ENCODE measurements at regions not wholly inside any gene's neighbourhood (a gene's known extent, or its start where the extent isn't known, plus 50 kb on each side); places are given as distances from the start of the nearest gene placed in this dataset.

DNA sequence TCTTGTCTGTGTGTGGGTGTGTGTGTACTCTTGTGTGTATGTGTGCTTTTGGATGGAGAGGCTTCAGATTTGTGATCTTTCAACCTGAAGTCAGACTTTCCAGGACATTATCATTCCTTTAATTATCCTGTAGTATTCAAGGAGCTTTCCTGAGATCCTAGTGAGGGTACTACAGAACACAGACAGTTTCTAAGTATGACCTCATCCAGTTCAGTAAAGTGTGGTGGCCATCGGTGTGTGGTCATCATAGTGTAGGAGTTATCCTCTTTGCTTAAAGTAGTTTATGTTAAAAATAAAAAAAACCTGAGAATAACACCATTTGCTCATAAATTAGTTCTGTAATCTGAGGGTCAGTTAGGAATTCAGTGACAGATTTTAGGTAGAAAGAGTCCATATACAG lies 478.0 kb upstream of the ACTBL2 start:
- Mint-ChIP-seq H3K4me1 (ENCODE audit: low read depth) (no peaks in the 10 kb centered on the region), H3K4me3 (no peak overlapping the region), H3K27ac (no peak overlapping the region), H3K36me3 (ENCODE audit: low read depth) (no peaks in the 10 kb centered on the region), H3K9me3 (peaks cover 12% of the 10 kb centered on the region), H3K27me3 (ENCODE audit: insufficient read depth) (peaks cover 2% of the 10 kb centered on the region)
- DNase-seq (ENCODE audit: low spot score) = no peak
- intact Hi-C loops (cut with micrococcal nuclease) = no loop called here

DNA sequence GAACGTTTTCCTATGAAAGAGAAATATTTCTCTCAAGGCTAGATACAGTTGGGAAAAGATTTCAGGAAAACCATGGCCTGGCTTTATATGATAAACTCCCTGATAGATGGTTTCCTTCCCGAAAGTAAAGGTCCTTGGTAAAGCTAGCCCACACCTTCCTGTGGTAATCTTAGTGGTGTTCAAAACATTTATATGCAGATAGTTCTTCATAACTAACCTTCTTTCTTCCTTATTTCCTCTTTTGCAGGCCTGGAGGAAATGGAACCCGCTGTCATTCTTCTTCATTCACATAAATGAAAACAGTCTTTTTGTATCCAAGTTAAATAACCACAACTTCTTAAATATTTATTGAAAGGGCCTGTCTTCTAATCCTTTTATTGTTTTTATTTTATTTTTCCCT lies 474.0 kb upstream of the ACTBL2 start:
- no peak for DNase-seq (ENCODE audit: low spot score)
- H3K4me3 Mint-ChIP-seq = no peak overlapping the region
- intact Hi-C loops (cut with micrococcal nuclease) = no loop called here
- no peaks in the 10 kb centered on the region for H3K9me3 Mint-ChIP-seq
- peaks cover 2% of the 10 kb centered on the region for H3K27me3 Mint-ChIP-seq (ENCODE audit: insufficient read depth)
- no peaks in the 10 kb centered on the region for H3K36me3 Mint-ChIP-seq (ENCODE audit: low read depth)
- H3K27ac Mint-ChIP-seq = no peak overlapping the region
- H3K4me1 Mint-ChIP-seq (ENCODE audit: low read depth) = no peaks in the 10 kb centered on the region

GRCh38 chr5:57955511-57955910 lies 472.9 kb upstream of the ACTBL2 start:
- Mint-ChIP-seq H3K9me3 (no peaks in the 10 kb centered on the region), H3K27me3 (ENCODE audit: insufficient read depth) (peaks cover 2% of the 10 kb centered on the region), H3K27ac (no peak overlapping the region), H3K4me1 (ENCODE audit: low read depth) (no peaks in the 10 kb centered on the region), H3K4me3 (no peak overlapping the region), H3K36me3 (ENCODE audit: low read depth) (no peaks in the 10 kb centered on the region)
- no peak for DNase-seq (ENCODE audit: low spot score)
- intact Hi-C loops (cut with micrococcal nuclease) = no loop called here

GRCh38 chr5:57953792-57954191 lies 471.2 kb upstream of the ACTBL2 start:
- intact Hi-C loops (cut with micrococcal nuclease) = no loop called here
- Mint-ChIP-seq H3K9me3 (no peaks in the 10 kb centered on the region), H3K4me1 (ENCODE audit: low read depth) (no peaks in the 10 kb centered on the region), H3K36me3 (ENCODE audit: low read depth) (no peaks in the 10 kb centered on the region), H3K27me3 (ENCODE audit: insufficient read depth) (no peaks in the 10 kb centered on the region), H3K4me3 (no peak overlapping the region), H3K27ac (no peak overlapping the region)
- DNase-seq (ENCODE audit: low spot score) = no peak

DNA sequence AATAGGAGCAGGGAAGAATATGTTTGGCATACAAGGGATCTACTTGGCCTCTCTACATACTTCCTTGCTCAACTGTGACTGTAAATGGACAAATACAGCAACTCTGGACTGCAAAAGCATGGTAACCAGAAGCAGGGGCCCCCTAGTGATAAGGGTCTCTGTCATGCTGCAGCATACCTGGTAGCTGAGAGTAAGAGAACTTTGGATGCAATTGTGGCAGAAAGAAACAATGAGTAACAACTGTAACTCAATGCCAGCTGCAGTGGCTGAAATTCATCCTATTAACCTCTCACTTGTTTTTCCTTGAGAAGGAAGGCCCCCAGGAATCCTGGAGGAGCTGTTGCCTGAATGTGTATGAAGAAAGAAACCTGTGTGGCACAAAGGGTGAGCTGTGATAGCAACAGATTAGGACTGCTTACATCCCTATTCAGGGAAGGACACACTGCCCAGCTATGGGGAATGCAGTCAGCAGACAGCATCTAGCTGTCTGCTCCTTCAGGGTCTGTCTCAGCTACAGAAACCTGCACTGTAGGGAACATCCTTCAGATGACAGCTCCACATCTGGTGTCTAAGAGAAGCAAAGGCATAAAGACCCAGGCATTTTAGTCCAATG lies 468.1 kb upstream of the ACTBL2 start:
- no peaks in the 10 kb centered on the region for H3K9me3 Mint-ChIP-seq
- H3K27ac Mint-ChIP-seq = no peak overlapping the region
- H3K27me3 Mint-ChIP-seq (ENCODE audit: insufficient read depth) = no peaks in the 10 kb centered on the region
- H3K4me1 Mint-ChIP-seq (ENCODE audit: low read depth) = no peaks in the 10 kb centered on the region
- intact Hi-C loops (cut with micrococcal nuclease) = no loop called here
- DNase-seq (ENCODE audit: low spot score) = no peak
- H3K36me3 Mint-ChIP-seq (ENCODE audit: low read depth) = no peaks in the 10 kb centered on the region
- H3K4me3 Mint-ChIP-seq = no peak overlapping the region

DNA sequence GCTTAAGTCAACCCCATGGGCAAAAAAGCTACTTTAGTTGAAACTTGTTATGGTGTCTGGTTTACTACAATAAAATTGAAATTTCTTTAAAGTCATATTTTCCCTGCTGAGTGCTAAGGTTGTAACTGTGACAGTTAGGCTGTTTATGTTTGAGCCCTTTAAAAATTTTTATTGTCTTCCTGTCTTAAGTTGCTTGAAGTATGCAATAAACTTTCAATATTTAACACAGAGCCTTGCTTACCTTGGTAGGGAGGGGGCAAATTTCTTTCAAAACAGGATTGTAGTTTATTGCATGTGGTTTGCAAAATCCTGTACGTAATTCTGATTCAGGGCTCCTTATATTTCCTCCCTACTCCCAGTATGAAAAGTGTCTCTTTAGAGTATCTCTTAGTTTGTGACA lies 465.5 kb upstream of the ACTBL2 start:
- intact Hi-C loops (cut with micrococcal nuclease) = no loop called here
- no peaks in the 10 kb centered on the region for H3K4me1 Mint-ChIP-seq (ENCODE audit: low read depth)

DNA sequence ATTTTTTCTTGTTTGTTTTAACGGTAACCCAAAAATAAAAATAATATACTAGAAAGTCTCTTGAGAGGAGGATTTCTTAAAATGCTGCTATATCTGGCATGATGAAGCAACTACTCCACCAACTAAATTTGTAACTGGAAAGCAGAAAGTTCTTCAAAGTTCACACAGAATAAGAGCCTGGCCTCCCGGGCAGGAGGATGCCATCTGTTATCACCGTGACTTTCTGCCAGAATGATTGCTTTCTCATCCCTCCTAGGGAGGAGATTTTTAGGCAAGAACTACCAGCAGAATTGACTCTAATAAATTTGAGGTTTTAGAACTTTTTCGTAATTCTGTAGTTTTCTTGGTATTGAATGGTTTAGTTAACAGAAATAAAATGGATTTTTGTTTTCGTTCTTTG lies 464.6 kb upstream of the ACTBL2 start:
- no peak overlapping the region for H3K4me3 Mint-ChIP-seq
- H3K27me3 Mint-ChIP-seq (ENCODE audit: insufficient read depth) = no peaks in the 10 kb centered on the region
- H3K27ac Mint-ChIP-seq = no peak overlapping the region
- H3K36me3 Mint-ChIP-seq (ENCODE audit: low read depth) = no peaks in the 10 kb centered on the region
- H3K4me1 Mint-ChIP-seq (ENCODE audit: low read depth) = no peaks in the 10 kb centered on the region
- DNase-seq (ENCODE audit: low spot score) = no peak
- intact Hi-C loops (cut with micrococcal nuclease) = no loop called here
- no peaks in the 10 kb centered on the region for H3K9me3 Mint-ChIP-seq

More for the DNA sequence above, 465.5 kb upstream of the ACTBL2 start:
- Mint-ChIP-seq H3K27ac (no peak overlapping the region), H3K4me3 (no peak overlapping the region), H3K36me3 (ENCODE audit: low read depth) (no peaks in the 10 kb centered on the region), H3K27me3 (ENCODE audit: insufficient read depth) (no peaks in the 10 kb centered on the region), H3K9me3 (no peaks in the 10 kb centered on the region)
- no peak for DNase-seq (ENCODE audit: low spot score)

- Mint-ChIP-seq H3K4me1 (ENCODE audit: low read depth) (no peaks in the 10 kb centered on the region), H3K9me3 (no peaks in the 10 kb centered on the region), H3K36me3 (ENCODE audit: low read depth) (no peaks in the 10 kb centered on the region), H3K27ac (no peak overlapping the region), H3K27me3 (ENCODE audit: insufficient read depth) (no peaks in the 10 kb centered on the region), H3K4me3 (no peak overlapping the region)
- no peak for DNase-seq (ENCODE audit: low spot score)
- intact Hi-C loops (cut with micrococcal nuclease) = no loop called here
These were observed 458.3 kb upstream of the ACTBL2 start for GRCh38 chr5:57940879-57941278.

DNA sequence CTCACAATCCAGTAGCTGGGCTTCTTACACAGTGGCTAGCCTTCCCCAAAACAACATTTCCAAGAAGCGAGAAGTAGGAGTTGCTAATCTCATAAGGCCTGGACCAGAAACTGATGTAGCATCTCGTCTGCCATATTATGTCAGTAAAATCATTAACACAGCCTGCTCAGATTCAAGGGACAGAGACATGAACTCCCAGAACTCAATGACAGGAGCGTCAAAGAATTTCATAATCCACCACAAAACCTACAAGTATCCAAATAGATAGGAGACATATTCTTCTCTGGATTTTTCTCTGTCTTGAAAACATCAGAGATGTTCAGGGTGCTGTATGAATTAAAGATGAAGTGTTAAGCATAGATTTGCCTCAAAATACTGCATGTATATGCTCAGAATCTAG lies 457.6 kb upstream of the ACTBL2 start:
- Mint-ChIP-seq H3K4me3 (no peak overlapping the region), H3K27ac (no peak overlapping the region), H3K27me3 (ENCODE audit: insufficient read depth) (no peaks in the 10 kb centered on the region), H3K9me3 (no peaks in the 10 kb centered on the region), H3K36me3 (ENCODE audit: low read depth) (no peaks in the 10 kb centered on the region), H3K4me1 (ENCODE audit: low read depth) (no peaks in the 10 kb centered on the region)
- DNase-seq (ENCODE audit: low spot score) = no peak
- intact Hi-C loops (cut with micrococcal nuclease) = no loop called here

DNA sequence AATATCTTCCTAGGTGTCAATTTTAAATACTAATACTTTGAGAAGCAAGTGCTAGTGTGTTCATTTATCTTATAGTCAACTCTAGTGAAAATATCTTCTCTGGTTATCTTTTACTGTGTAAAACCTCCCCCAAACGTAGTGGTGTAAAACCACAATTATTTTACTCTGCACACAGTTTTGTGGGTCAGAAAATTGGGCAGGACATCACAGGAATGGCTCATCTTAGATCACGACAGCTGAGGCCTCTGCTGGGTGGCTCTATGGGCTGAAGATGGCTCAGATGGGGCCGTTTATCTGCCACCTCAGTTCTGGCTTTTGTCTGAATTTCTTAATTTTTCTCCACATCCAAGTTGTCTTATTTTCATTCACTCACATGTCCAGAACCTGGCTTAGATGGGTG lies 457.2 kb upstream of the ACTBL2 start:
- H3K4me3 Mint-ChIP-seq = no peak overlapping the region
- DNase-seq (ENCODE audit: low spot score) = no peak

GRCh38 chr5:57939335-57939734 lies 456.7 kb upstream of the ACTBL2 start:
- Mint-ChIP-seq H3K27ac (no peak overlapping the region), H3K4me3 (no peak overlapping the region), H3K9me3 (no peaks in the 10 kb centered on the region), H3K36me3 (ENCODE audit: low read depth) (no peaks in the 10 kb centered on the region), H3K27me3 (ENCODE audit: insufficient read depth) (no peaks in the 10 kb centered on the region), H3K4me1 (ENCODE audit: low read depth) (no peaks in the 10 kb centered on the region)
- intact Hi-C loops (cut with micrococcal nuclease) = no loop called here
- DNase-seq (ENCODE audit: low spot score) = no peak

More for the DNA sequence above, 457.2 kb upstream of the ACTBL2 start:
- Mint-ChIP-seq H3K27me3 (ENCODE audit: insufficient read depth) (no peaks in the 10 kb centered on the region), H3K27ac (no peak overlapping the region), H3K9me3 (no peaks in the 10 kb centered on the region), H3K36me3 (ENCODE audit: low read depth) (no peaks in the 10 kb centered on the region), H3K4me1 (ENCODE audit: low read depth) (no peaks in the 10 kb centered on the region)
- intact Hi-C loops (cut with micrococcal nuclease) = no loop called here

DNA sequence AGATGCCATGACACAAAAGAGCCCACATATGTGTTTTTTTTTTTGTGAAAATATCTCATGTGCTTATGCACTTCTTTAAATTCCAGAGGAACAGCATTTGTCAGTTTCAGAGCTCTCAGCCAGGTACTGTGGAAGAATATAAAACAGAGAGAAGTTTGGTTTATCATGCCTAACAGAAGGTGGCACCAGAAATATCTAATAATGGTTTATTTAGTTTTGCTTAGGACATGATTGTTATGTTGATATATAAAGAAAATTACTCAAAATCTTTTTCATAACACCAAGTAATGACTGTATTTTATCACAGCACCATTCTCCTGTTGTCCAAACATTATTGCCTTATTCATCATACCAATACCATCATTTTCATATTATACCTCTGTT lies 455.6 kb upstream of the ACTBL2 start:
- Mint-ChIP-seq H3K36me3 (ENCODE audit: low read depth) (no peaks in the 10 kb centered on the region), H3K9me3 (no peaks in the 10 kb centered on the region)
- intact Hi-C loops (cut with micrococcal nuclease) = no loop called here

DNA sequence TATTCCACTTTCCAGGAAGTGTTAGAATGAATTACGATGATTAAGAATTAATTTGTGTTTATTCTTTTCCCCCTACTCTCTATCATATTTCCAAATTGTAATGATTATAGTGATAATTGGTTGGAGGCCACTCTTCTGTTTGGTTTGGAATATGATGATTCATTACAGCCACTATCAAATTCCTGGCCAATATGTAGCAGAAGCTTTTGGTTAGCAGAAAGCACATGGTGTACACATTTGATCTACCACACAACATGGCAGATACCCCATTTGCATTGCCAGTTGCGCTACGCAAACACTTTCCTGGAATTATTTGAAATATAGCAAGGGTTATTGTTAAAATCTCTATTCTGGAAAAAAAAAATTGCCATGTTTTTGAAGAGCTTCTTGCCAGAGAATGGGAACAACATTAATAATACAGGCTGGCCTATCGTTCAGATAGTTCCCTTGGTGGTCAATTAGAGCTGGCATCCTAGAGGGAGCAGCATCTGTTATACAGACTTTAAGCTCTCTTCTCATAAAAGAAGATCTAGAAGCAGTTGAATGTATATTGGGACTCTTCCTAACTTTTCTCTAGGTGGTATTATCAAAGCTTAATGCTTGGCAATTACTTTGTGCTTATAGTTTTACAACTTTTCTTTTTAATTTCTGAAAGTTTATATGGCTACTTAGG lies 455.0 kb upstream of the ACTBL2 start:
- H3K27ac Mint-ChIP-seq = no peak overlapping the region
- H3K4me1 Mint-ChIP-seq (ENCODE audit: low read depth) = no peaks in the 10 kb centered on the region
- peaks cover 3% of the 10 kb centered on the region for H3K27me3 Mint-ChIP-seq (ENCODE audit: insufficient read depth)
- no peaks in the 10 kb centered on the region for H3K9me3 Mint-ChIP-seq
- intact Hi-C loops (cut with micrococcal nuclease) = no loop called here
- H3K4me3 Mint-ChIP-seq = no peak overlapping the region
- no peaks in the 10 kb centered on the region for H3K36me3 Mint-ChIP-seq (ENCODE audit: low read depth)
- DNase-seq (ENCODE audit: low spot score) = no peak

More for the DNA sequence above, 455.6 kb upstream of the ACTBL2 start:
- H3K4me3 Mint-ChIP-seq = no peak overlapping the region
- no peak for DNase-seq (ENCODE audit: low spot score)
- H3K27ac Mint-ChIP-seq = no peak overlapping the region
- no peaks in the 10 kb centered on the region for H3K27me3 Mint-ChIP-seq (ENCODE audit: insufficient read depth)
- no peaks in the 10 kb centered on the region for H3K4me1 Mint-ChIP-seq (ENCODE audit: low read depth)

- no peaks in the 10 kb centered on the region for H3K4me1 Mint-ChIP-seq (ENCODE audit: low read depth)
- no peak for DNase-seq (ENCODE audit: low spot score)
- H3K4me3 Mint-ChIP-seq = no peak overlapping the region
- H3K36me3 Mint-ChIP-seq (ENCODE audit: low read depth) = no peaks in the 10 kb centered on the region
- peaks cover 4% of the 10 kb centered on the region for H3K27me3 Mint-ChIP-seq (ENCODE audit: insufficient read depth)
- H3K9me3 Mint-ChIP-seq = no peaks in the 10 kb centered on the region
- no peak overlapping the region for H3K27ac Mint-ChIP-seq
- intact Hi-C loops (cut with micrococcal nuclease) = no loop called here
These were observed 454.4 kb upstream of the ACTBL2 start for GRCh38 chr5:57937025-57937424.

All from activated T-helper 1 cell treated with anti-CD3 and anti-CD28 coated beads, Interleukin-12 subunit alpha, Interleukin-12 subunit beta, Interleukin-2, Interleukin-4 antibody, amounts not matched to agents 30 ng/mL and 10 ng/mL and 1 ng/mL, durations not matched to agents 14 hours and 24 hours and 36 hours (primary cell).